Muscle of leg (tissue), 3 donors: ENCODE measurements at regions not wholly inside any gene's neighbourhood (a gene's known extent, or its start where the extent isn't known, plus 50 kb on each side); places are given as distances from the start of the nearest gene placed in this dataset.
"Not testable (repeated sequence)": the region's sequence is repeated elsewhere in the genome, so short reads cannot be mapped to it uniquely, and the experiment has no call there.

ENCODE experiments used
- DNase-seq: peaks from one replicate; pipeline ENCODE4 v3.0.0; 2013
- H3K27ac ChIP-seq: one replicate; pipeline ENCODE4 v1.5.1; 2013; ENCODE audit warnings: mild to moderate bottlenecking, low read length, control low read depth
- H3K27me3 ChIP-seq: one replicate; pipeline ENCODE4 v1.6.1; 2013; ENCODE audit warnings: low read length; ENCODE audit not compliant: control insufficient read depth, insufficient read depth
- H3K36me3 ChIP-seq: one replicate; pipeline ENCODE4 v1.6.1; 2013; ENCODE audit warnings: low read length; ENCODE audit not compliant: control insufficient read depth, insufficient read depth
- H3K4me1 ChIP-seq: one replicate; pipeline ENCODE4 v1.6.1; 2013; ENCODE audit warnings: low read length; ENCODE audit not compliant: control insufficient read depth, insufficient read depth
- H3K4me3 ChIP-seq: one replicate; pipeline ENCODE4 v1.5.1; 2013; ENCODE audit warnings: low read length, control low read depth
- H3K9me3 ChIP-seq: replicated peaks from 2 replicates; pipeline ENCODE4 v1.6.1; 2013; ENCODE audit warnings: low read depth, low read length; ENCODE audit not compliant: control insufficient read depth
- WGBS: methylation state at CpG from one replicate; pipeline ENCODE4 v1.1.5; 2013; ENCODE audit warnings: missing lambda C conversion rate; ENCODE audit not compliant: insufficient coverage; 5-methylcytosine and 5-hydroxymethylcytosine counted together

DNA sequence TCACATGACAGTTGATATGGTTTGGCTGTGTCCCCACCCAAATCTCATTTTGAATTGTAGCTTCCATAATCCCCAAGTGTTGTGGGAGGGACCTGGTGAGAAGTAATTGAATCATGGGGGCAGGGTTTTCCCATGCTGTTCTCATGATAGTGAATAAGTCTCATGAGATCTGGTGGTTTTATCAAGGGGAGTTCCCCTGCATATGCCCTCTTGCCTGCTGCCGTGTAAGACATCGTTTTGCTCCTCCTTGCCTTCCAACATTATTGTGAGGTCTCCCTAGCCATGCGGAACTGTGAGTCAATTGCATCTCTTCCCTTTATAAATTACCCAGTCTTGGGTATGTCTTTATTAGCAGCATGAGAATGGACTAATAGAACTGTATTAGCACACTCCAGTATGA, 382.4 kb upstream of the PODXL start:
- DNase-seq, H3K9me3 ChIP-seq, H3K4me3 ChIP-seq, H3K27ac ChIP-seq, H3K36me3 ChIP-seq, H3K4me1 ChIP-seq, H3K27me3 ChIP-seq: not testable (repeated sequence)
- WGBS, result no CpG with 5 or more reads among the region's 3 CpGs

DNA sequence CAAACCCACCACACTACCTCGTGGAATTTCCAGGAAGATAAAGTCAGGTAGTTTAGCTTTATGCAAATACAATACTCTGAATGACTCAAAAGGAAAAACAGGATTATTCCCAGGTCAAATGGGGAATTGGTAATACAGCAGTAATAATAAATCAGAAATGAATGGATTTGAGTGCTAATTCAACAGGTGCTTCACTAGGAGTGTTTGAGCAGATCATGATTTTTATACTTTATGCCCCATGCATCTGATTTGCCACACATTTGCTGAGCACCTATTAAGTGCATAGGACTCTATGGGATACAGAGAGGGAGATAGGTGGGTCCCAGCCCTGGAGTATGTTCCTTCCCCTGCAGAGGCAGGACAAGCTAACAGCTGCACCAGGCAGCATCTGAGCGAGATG, 381.4 kb upstream of the PODXL start:
- Histone ChIP-seq H3K27me3 (peaks cover 4% of the 10 kb centered on the region), H3K4me3 (no peak overlapping the region), H3K36me3 (no peaks in the 10 kb centered on the region), H3K27ac (no peak overlapping the region), H3K9me3 (no peaks in the 10 kb centered on the region), H3K4me1 (no peaks in the 10 kb centered on the region)
- no peak for DNase-seq
- 91% methylated on average over 1 of the region's 2 CpGs for WGBS

DNA sequence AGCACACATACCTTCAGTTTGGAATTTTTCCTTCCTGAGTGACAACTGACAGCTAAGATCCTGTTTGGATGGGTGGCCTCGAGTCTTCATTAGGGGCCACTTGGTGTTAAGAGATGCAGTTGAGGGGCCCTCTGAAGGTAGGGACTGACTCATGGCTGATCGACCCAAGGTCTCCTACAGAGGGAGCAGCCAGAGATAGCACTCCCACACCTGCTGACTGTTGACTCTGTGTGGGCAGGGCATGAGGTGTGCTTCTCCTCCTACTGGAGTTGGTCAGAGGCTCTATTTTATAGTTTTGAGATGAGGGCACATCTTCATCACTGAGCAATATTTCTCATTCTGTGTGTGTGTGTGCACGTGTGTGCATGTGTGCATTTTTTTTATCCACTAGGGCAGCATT, 378.8 kb upstream of the PODXL start:
- DNase-seq, result no peak

DNA sequence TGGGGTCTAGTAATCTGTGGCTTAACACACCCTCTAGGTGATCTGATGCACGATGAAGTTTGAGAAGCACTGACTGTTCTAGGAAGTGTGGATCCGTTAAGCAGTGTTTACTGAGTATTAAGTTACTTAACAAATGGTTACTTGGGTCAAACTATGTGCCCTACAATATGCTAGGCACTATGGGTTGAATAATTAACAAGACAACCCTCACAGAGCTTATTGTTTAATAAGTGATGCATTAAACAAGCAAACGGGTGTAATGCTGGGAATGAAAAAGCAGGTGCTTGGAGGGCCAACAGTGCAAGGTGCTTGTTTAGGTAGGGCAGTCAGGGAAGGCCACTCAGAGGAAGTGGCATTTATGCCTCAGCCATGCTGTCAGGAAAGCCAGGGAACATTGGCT, 378.0 kb upstream of the PODXL start:
- no peaks in the 10 kb centered on the region for H3K4me1 ChIP-seq
- H3K4me3 ChIP-seq, result no peak overlapping the region
- 80% methylated on average over 1 of the region's 3 CpGs for WGBS
- H3K27me3 ChIP-seq, result no peaks in the 10 kb centered on the region
- no peak for DNase-seq
- no peaks in the 10 kb centered on the region for H3K36me3 ChIP-seq
- H3K9me3 ChIP-seq, result no peaks in the 10 kb centered on the region
- no peak overlapping the region for H3K27ac ChIP-seq

More for the DNA sequence above, 378.8 kb upstream of the PODXL start:
- no peaks in the 10 kb centered on the region for H3K27me3 ChIP-seq
- no peaks in the 10 kb centered on the region for H3K36me3 ChIP-seq
- no peaks in the 10 kb centered on the region for H3K4me1 ChIP-seq
- WGBS, result no CpG with 5 or more reads among the region's 3 CpGs
- no peak overlapping the region for H3K27ac ChIP-seq
- no peak overlapping the region for H3K4me3 ChIP-seq
- no peaks in the 10 kb centered on the region for H3K9me3 ChIP-seq

DNA sequence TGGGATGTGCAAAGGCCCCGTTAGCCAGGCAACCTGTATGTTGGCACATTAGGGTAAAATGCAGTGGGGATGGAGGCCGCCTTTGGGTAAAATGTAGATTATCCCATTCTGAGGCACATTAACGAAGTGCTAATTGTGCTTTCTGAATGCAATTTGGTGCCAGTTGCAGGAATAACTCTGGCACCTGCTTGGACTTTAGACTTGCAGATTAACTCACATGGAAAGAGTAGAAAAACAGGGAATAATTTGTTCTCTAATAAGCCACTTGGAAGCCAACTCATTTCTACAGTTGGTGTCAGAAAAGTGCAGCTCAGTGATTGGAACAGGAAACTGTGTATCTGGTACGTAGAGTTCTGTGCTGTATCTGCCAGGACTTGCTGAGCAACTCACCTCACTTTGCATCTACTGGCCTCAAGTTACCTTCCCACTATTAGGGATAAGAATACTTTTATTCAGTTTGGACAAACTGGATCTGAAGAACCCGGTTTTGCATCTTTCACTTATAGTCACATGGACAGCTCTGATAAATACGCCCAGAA, 377.4 kb upstream of the PODXL start:
- peaks cover under 1% of the 10 kb centered on the region for H3K27me3 ChIP-seq
- no peaks in the 10 kb centered on the region for H3K36me3 ChIP-seq

DNA sequence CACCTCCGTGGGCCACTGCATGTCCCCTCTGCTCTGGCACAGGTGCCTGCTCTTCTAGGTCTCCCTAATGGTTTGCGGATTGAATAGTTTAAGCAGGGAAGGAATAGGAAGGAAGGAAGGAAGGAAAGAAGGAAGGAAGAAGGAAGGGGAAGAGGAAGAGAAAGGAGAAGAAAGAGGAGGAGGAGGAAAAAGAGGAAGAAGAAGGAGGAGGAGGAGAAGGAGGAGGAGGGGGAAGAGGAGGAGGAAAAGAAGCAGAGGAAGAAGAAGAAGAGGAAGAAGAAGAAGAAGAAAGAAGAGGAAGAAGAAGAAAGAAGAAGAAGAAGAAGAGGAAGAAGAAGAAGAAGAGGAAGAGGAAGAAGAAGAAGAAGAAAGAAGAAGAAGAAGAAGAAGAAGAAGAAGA, 376.8 kb upstream of the PODXL start:
- H3K27me3 ChIP-seq, H3K36me3 ChIP-seq: not testable (repeated sequence)
- WGBS, result 91% methylated on average over 2 of the region's 2 CpGs

More for the DNA sequence above, 377.4 kb upstream of the PODXL start:
- H3K4me1 ChIP-seq, result no peaks in the 10 kb centered on the region
- 75% methylated on average over 5 of the region's 6 CpGs for WGBS
- H3K4me3 ChIP-seq, result no peak overlapping the region
- no peak for DNase-seq
- no peak overlapping the region for H3K27ac ChIP-seq
- no peaks in the 10 kb centered on the region for H3K9me3 ChIP-seq

DNA sequence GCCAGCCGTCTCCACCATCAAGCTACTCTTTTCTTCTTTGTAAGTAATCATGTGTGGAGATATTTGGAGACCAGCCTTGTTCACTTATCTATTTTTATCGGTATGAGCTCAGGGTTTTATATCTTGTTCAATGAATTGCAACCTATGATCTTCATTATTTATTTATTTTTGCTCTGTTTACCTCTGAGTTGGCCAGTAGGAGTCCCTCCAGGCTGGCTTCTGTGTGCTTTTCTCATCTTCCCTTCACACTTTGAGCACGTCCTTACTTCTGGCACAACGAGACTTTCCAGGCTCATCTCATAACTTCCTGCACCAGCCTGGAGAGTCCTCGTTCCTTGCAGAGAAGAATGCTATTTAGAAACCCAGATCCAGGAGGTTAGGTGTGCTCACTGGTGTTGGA, 375.8 kb upstream of the PODXL start:
- DNase-seq, result no peak
- Histone ChIP-seq H3K27me3 (peaks cover 5% of the 10 kb centered on the region), H3K36me3 (no peaks in the 10 kb centered on the region), H3K9me3 (no peaks in the 10 kb centered on the region), H3K4me1 (no peaks in the 10 kb centered on the region), H3K4me3 (no peak overlapping the region), H3K27ac (no peak overlapping the region)
- WGBS, result no CpG with 5 or more reads among the region's 5 CpGs

More for the DNA sequence above, 376.8 kb upstream of the PODXL start:
- H3K27ac ChIP-seq, H3K9me3 ChIP-seq, H3K4me1 ChIP-seq, DNase-seq, H3K4me3 ChIP-seq: not testable (repeated sequence)

DNA sequence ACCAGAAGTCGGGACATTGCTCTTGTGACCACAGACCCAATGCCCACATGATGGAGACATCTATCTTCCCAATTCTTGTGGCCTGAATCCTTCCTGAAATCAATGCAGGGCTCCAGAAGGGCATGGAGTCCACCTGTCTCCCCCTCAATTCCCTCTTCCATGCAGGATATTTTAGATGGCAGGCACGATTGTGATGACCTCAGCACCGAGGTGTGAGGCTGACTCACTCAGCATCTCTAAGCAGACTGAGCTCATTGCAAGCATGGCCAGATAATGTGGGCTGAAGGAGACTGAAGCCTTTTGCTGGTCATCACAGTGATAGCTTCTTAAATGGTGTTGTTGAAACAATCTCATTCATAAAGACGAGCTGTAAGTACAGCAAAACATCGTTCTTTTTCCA, 374.9 kb upstream of the PODXL start:
- H3K27me3 ChIP-seq, result peaks cover 5% of the 10 kb centered on the region
- H3K27ac ChIP-seq, result no peak overlapping the region
- H3K4me1 ChIP-seq, result no peaks in the 10 kb centered on the region
- no peak overlapping the region for H3K4me3 ChIP-seq
- DNase-seq, result no peak
- 79% methylated on average over 3 of the region's 5 CpGs for WGBS
- H3K36me3 ChIP-seq, result no peaks in the 10 kb centered on the region
- H3K9me3 ChIP-seq, result no peaks in the 10 kb centered on the region

DNA sequence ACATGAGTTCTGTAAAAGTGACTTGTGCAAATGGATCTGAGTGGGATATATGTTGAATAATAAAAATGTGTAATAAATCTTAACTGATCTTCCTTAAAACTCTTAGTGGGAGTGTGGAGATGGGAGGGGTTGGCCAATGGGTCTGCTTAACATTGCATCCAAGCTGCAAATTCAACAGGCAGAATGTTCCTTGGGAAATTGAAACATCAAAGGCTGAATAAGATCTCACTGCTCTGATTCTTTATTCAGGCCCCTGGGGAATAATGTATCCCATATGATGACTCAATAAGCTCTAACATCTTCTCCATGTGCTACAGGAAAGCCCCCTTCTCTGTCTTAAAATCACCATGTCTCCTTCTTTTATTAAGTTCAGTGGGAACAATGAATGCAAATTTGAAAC, 373.2 kb upstream of the PODXL start:
- no peaks in the 10 kb centered on the region for H3K9me3 ChIP-seq
- no peaks in the 10 kb centered on the region for H3K4me1 ChIP-seq
- no peak overlapping the region for H3K4me3 ChIP-seq
- H3K27ac ChIP-seq, result no peak overlapping the region
- H3K36me3 ChIP-seq, result no peaks in the 10 kb centered on the region
- no peak for DNase-seq
- peaks cover 5% of the 10 kb centered on the region for H3K27me3 ChIP-seq

DNA sequence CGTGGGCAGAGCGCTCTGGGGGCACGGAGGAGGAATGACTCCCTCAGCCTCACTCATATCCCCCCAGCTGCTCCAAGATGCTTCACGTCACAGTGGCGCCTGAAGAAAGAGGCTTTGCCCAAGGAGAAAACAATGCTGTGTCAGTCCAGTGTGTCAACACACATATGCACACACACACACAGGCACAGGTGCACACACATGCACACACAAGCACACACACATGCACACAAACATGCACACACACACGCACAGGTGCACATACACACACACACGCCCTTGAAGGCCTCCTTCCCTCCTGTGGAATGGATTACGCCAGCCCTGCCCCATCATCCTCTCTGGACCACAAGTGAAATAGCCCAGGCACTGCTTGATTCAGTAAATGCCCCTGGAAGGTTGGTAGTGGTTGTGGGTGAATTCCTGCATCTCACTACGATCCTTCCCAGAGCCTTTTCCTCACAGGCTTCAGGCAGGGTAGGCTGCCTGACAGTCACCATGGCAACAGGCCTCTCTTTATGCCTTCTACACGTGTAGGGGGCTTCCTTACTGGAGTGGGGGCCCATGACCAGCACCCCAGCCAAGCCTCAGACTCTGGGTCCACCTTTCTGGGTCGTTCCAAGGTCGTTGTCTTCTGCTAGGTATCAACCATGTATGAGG, 371.5 kb upstream of the PODXL start:
- WGBS, result 66% methylated on average over 5 of the region's 12 CpGs
- no peak for DNase-seq

DNA sequence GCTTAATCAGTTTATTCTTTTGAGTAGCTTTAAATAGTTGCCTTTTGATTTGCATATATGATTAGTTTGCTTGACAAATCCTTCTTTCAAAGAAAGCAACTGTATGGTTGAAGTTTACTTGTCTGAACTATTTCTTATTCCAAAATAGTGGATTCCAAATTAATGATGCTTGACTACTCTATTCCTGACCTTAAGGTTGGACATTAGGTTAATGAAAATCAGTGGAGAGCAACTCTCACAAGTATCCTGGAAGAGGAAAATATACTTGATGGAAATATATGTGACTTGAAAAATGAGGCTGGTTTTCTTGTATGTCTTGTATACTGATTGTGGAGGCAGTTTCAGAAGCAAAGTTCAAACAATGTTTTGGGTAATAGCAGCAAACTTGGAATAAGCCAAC, 369.2 kb upstream of the PODXL start:
- Histone ChIP-seq H3K9me3 (no peaks in the 10 kb centered on the region), H3K27ac (no peak overlapping the region), H3K4me3 (no peak overlapping the region), H3K27me3 (peaks cover 8% of the 10 kb centered on the region), H3K4me1 (no peaks in the 10 kb centered on the region), H3K36me3 (no peaks in the 10 kb centered on the region)
- DNase-seq, result no peak

More for the DNA sequence above, 371.5 kb upstream of the PODXL start:
- Histone ChIP-seq H3K27me3 (peaks cover 5% of the 10 kb centered on the region), H3K27ac (no peak overlapping the region), H3K9me3 (no peaks in the 10 kb centered on the region), H3K36me3 (no peaks in the 10 kb centered on the region), H3K4me1 (no peaks in the 10 kb centered on the region), H3K4me3 (no peak overlapping the region)
